GM19238 (cell line): ENCODE measurements at regions not wholly inside any gene's neighbourhood (a gene's known extent, or its start where the extent isn't known, plus 50 kb on each side); places are given as distances from the start of the nearest gene placed in this dataset.
A peak's percentile ranks its signal among the peaks of the same experiment; 100 is the strongest.

ENCODE experiments used
- DNase-seq: peaks from one replicate; pipeline ENCODE4 v3.0.0; 2011; ENCODE audit warnings: low spot score; ENCODE audit not compliant: insufficient read length

GRCh38 chr13:95352486-95352885 lies 51.2 kb upstream of the ABCC4 start:
- no peak for DNase-seq

GRCh38 chr13:95354156-95354555 lies 52.9 kb upstream of the ABCC4 start:
- no peak for DNase-seq

- no peak for DNase-seq
Observed at GRCh38 chr13:95354680-95355487, 53.6 kb upstream of the ABCC4 start.

GRCh38 chr13:95355494-95355893 lies 54.2 kb upstream of the ABCC4 start:
- DNase-seq, result no peak

GRCh38 chr13:95356916-95357315 lies 55.7 kb upstream of the ABCC4 start:
- DNase-seq, result no peak

- no peak for DNase-seq
Observed at GRCh38 chr13:95357875-95358274, 56.6 kb upstream of the ABCC4 start.

- DNase-seq, result no peak
Observed at GRCh38 chr13:95360052-95360451, 58.8 kb upstream of the ABCC4 start.

GRCh38 chr13:95360464-95361097 lies 59.3 kb upstream of the ABCC4 start:
- no peak for DNase-seq

GRCh38 chr13:95361686-95362085 lies 60.4 kb upstream of the ABCC4 start:
- no peak for DNase-seq

GRCh38 chr13:95362666-95363065 lies 61.4 kb upstream of the ABCC4 start:
- no peak for DNase-seq

- no peak for DNase-seq
Observed at GRCh38 chr13:95367309-95367843, 66.1 kb upstream of the ABCC4 start.

GRCh38 chr13:95368998-95369397 lies 67.7 kb upstream of the ABCC4 start:
- no peak for DNase-seq

GRCh38 chr13:95375706-95376105 lies 74.5 kb upstream of the ABCC4 start:
- no peak for DNase-seq

- no peak for DNase-seq
Observed at GRCh38 chr13:95378603-95379002, 77.4 kb upstream of the ABCC4 start.

- peak; percentile 53 for DNase-seq
Observed at GRCh38 chr13:95380468-95381211, 79.4 kb upstream of the ABCC4 start.

GRCh38 chr13:95381212-95381527 lies 79.9 kb upstream of the ABCC4 start:
- no peak for DNase-seq

GRCh38 chr13:95382411-95382810 lies 81.2 kb upstream of the ABCC4 start:
- DNase-seq, result no peak

- DNase-seq, result no peak
Observed at GRCh38 chr13:95382916-95383315, 81.7 kb upstream of the ABCC4 start.

- DNase-seq, result no peak
Observed at GRCh38 chr13:95385373-95385772, 84.1 kb upstream of the ABCC4 start.

- no peak for DNase-seq
Observed at GRCh38 chr13:95385798-95386197, 84.5 kb upstream of the ABCC4 start.

- DNase-seq, result no peak
Observed at GRCh38 chr13:95386370-95386769, 85.1 kb upstream of the ABCC4 start.

- no peak for DNase-seq
Observed at GRCh38 chr13:95387733-95388207, 86.5 kb upstream of the ABCC4 start.
